Aorta (tissue), 5 donors: ENCODE measurements at regions not wholly inside any gene's neighbourhood (a gene's known extent, or its start where the extent isn't known, plus 50 kb on each side); places are given as distances from the start of the nearest gene placed in this dataset.

ENCODE experiments used
- ATAC-seq: fragments of 200-7000 bp; cut with Tn5 transposase; one replicate; pipeline ENCODE4 v1.9.1; 2022; ENCODE audit warnings: moderate library complexity; ENCODE audit not compliant: low FRiP score
- DNase-seq, 2 donors: peaks; one replicate each; pipeline ENCODE4 v3.0.0-alpha.2; 2020
- H3K27ac ChIP-seq, 2 donors: one replicate each; pipeline ENCODE4 v1.5.1; 2013; ENCODE audit warnings: low read length in 2 of 2, mild to moderate bottlenecking in 2 of 2, moderate library complexity in 2 of 2, control low read depth in 1 of 2, inconsistent platforms in 1 of 2, low read depth in 1 of 2
- H3K27me3 ChIP-seq, 2 donors: one replicate each; pipeline ENCODE4 v1.6.1; 2013; ENCODE audit warnings: control low read depth in 1 of 2, low read length in 1 of 2, mild to moderate bottlenecking in 1 of 2, moderate library complexity in 1 of 2; ENCODE audit not compliant: insufficient read depth in 2 of 2, control insufficient read depth in 1 of 2
- H3K36me3 ChIP-seq, 2 donors: one replicate each; pipeline ENCODE4 v1.6.1; 2013; ENCODE audit warnings: control low read depth in 1 of 2, low read length in 1 of 2, mild to moderate bottlenecking in 1 of 2; ENCODE audit not compliant: insufficient read depth in 2 of 2, control insufficient read depth in 1 of 2
- H3K4me1 ChIP-seq, 2 donors: one replicate each; pipeline ENCODE4 v1.6.1; 2013; ENCODE audit warnings: low read length in 2 of 2, control low read depth in 1 of 2, mild to moderate bottlenecking in 1 of 2, moderate library complexity in 1 of 2; ENCODE audit not compliant: insufficient read depth in 2 of 2, control insufficient read depth in 1 of 2
- H3K4me3 ChIP-seq, 2 donors: one replicate each; pipeline ENCODE4 v1.5.1; 2013; ENCODE audit warnings: low read length in 2 of 2, control low read depth in 1 of 2, mild to moderate bottlenecking in 1 of 2
- H3K9me3 ChIP-seq: one replicate; pipeline ENCODE4 v1.6.1; 2013; ENCODE audit warnings: mild to moderate bottlenecking, low read length; ENCODE audit not compliant: control insufficient read depth
- WGBS, 2 donors: extraction: QIAGEN DNeasy Blood & Tissue Kit; methylation state at CpG; one replicate each; pipeline ENCODE4 v1.1.7; 2013; 5-methylcytosine and 5-hydroxymethylcytosine counted together
- intact Hi-C, 2 donors: fragments of 100-400 bp; cut with DNase I; formaldehyde crosslinking; loops; one replicate each; pipeline versions ENCODE4 v1.14.2 to v1.15.0; 2022
- donor health status: healthy with polysubstance abuse.
- donor health status: Bipolar disorder and iron deficiency.
- donor health status: DM: no; HTN: no; CAD: no.
- donor health status: DM: no; HTN: no; CAD: no.
- donor health status: DM: yes; HTN: yes; CAD: no.

DNA sequence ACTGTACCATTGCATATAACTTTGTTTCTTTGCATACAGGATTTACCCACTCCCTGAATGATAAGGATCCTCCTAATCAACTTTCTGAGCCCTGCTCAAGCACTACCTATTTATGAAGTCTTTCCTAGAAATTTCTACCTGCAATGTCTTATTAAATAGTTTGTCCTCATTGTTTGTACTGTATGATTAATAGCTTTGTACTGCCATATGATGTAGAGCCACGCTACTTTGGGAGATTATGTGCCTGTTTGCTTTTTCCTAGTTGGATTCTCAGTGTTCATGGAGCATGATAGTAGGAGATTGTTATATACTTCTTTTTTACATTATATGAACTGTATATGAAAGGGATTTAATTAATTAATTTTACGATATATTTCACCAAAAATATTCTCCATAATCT, 327.1 kb upstream of the GALNT5 start:
- no peak for DNase-seq
- H3K4me1 ChIP-seq, result no peaks in the 10 kb centered on the region
- WGBS, 2 donors, result 64 to 71% methylated on average over 2 of the region's 2 CpGs

DNA sequence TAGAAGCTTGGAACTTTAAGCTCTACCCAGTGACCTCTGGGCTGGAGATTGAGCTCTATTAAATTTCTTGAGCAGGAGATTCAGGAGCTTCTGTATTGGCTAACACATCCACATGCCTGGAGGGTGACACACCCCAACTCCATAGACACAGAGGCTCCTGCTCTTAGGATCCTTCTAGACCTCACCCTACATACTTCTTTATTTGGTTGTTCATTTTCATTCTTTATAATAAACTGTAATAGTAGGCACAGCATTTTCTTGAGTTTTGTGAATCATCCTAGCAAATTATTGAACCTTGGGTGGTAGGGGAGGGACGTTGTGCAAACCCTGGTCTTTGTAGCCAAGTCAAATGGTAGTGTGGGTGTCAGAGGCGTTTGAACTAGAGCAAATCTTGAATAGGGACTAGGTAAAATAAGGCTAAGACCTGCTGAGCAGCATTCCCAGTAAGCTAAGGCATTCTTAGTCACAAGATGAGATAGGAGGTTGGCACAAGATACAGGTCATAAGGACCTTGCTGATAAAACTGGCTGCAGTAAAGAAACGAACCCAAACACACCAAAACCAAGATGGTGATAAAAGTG, 323.8 kb upstream of the GALNT5 start:
- Histone ChIP-seq H3K27me3 (no peaks in the 10 kb centered on the region), H3K4me3 (no peak overlapping the region), H3K9me3 (no peaks in the 10 kb centered on the region), H3K36me3 (no peaks in the 10 kb centered on the region), H3K4me1 (no peaks in the 10 kb centered on the region), H3K27ac (no peak overlapping the region)
- intact Hi-C loops, result no loop called here
- 32 to 40% methylated on average over 3 of the region's 3 CpGs for WGBS, 2 donors
- DNase-seq (no peak), ATAC-seq (no peak)

More for the DNA sequence above, 327.1 kb upstream of the GALNT5 start:
- Histone ChIP-seq H3K27me3 (no peaks in the 10 kb centered on the region), H3K9me3 (no peaks in the 10 kb centered on the region), H3K36me3 (no peaks in the 10 kb centered on the region), H3K27ac (no peak overlapping the region), H3K4me3 (no peak overlapping the region)
- ATAC-seq, result no peak
- intact Hi-C loops, result no loop called here

DNA sequence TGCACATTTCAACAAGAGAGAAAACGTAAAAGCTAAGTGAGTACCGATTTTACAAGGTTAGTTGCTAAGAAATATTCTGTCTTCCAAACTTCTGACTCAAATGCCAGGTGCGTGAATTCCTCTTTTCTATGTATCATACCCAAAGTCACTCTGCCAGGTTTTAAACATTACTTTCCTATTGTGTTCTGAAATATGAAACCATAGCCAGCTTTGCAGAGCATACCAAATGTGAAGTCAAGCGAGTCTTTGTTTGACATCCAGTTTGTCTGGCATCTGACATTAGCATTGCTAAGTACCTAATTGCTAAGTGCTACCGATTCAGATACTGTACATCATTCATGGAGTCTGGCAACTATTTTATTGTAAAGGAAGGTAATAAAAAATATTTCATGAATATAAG, 321.9 kb upstream of the GALNT5 start:
- Histone ChIP-seq H3K27ac (no peak overlapping the region), H3K27me3 (no peaks in the 10 kb centered on the region), H3K36me3 (no peaks in the 10 kb centered on the region), H3K9me3 (no peaks in the 10 kb centered on the region), H3K4me1 (no peaks in the 10 kb centered on the region), H3K4me3 (no peak overlapping the region)
- 57 to 65% methylated on average over 5 of the region's 5 CpGs for WGBS, 2 donors
- intact Hi-C loops, result no loop called here
- DNase-seq (no peak), ATAC-seq (no peak)

DNA sequence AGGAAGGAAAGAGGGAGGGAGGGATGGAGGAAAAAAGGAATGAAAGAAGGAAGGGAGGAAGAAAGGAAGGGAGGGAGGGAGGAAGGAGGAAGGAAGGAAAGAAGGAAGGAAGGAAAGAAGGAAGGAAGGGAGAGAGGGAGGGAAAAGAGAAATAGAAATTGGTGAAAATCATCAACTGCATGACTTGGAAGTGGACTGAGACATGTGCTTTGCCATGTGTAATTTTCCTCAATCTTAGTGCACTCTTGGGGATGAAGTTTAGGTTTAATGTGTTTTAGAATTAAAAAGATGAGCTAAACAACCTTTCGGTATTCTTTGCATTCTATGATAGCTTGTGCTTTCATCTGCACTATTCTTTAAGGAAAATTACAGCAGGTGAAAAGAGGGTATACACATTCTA, 320.1 kb upstream of the GALNT5 start:
- Histone ChIP-seq H3K27me3 (no peaks in the 10 kb centered on the region), H3K4me3 (no peak overlapping the region), H3K4me1 (no peaks in the 10 kb centered on the region), H3K27ac (no peak overlapping the region), H3K36me3 (no peaks in the 10 kb centered on the region), H3K9me3 (no peaks in the 10 kb centered on the region)
- no peak for DNase-seq
- 57 to 96% methylated on average over 1 of the region's 1 CpG for WGBS, 2 donors
- ATAC-seq, result no peak
- intact Hi-C loops, result no loop called here

DNA sequence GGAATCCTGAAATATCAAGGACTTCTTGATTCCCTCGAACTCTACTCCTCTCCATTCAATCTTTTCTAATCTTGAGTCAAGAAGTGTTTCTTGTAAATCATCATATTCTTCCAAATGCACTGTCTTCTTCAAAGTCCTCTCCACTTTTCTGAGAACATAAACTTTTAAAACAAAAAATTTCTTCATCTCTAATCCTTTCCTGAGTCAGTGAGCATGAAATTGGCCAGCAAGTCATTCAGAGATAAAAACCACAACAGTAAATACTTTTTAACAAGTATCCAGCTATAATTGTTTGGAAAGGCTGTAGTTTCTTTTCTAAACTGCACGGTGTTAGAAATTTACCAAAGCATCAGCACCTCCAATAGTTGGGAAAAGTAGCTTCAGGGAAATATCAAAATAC, 312.6 kb upstream of the GALNT5 start:
- Histone ChIP-seq H3K36me3 (no peaks in the 10 kb centered on the region), H3K4me1 (no peaks in the 10 kb centered on the region), H3K9me3 (no peaks in the 10 kb centered on the region), H3K27me3 (no peaks in the 10 kb centered on the region), H3K4me3 (no peak overlapping the region), H3K27ac (no peak overlapping the region)
- ATAC-seq (no peak), DNase-seq (no peak)
- intact Hi-C loops, result no loop called here
- 65 to 69% methylated on average over 2 of the region's 2 CpGs for WGBS, 2 donors

DNA sequence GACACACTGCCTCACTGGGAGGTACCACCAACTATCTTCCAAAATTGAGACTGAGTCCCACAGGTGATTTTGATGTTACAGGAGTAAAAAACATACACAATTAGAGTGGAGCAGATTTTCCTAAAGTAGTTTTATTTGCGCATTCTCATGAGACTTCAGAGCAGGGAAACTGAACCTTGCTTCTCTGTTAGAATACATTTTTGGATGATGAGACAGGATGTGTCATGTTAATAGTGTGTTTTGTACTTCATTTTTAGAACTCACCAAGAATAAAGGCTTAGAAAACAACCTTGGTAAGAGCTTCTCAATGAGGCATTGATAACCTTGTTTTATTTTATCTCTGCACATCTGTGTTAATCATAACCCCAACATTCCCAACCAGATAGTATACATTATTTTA, 310.2 kb upstream of the GALNT5 start:
- WGBS, 2 donors, result 98 to 100% methylated on average over 1 of the region's 1 CpG
- H3K36me3 ChIP-seq, result no peaks in the 10 kb centered on the region

DNA sequence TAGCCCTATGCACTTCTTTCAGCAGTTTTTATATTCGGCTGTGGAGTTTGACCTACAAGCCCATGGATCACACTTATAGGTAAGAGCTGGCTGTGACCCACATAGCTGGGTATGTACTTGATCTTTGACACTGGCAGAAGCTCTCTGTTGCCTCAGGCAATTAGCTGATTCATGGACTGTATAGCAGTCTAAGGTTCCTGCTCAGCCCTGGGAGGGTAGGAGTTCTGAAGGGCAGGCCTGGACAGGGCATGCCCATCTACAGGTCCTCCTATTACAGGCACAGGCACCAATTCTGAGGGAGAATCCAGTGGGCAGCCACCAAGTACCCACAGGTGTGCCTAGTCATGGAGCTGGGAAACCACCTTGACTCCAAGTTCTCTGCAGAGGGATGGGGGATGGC, 301.8 kb upstream of the GALNT5 start:
- DNase-seq (no peak), ATAC-seq (no peak)
- H3K27ac ChIP-seq, result no peak overlapping the region
- 81 to 82% methylated on average over 1 of the region's 1 CpG for WGBS, 2 donors
- H3K36me3 ChIP-seq, result no peaks in the 10 kb centered on the region
- intact Hi-C loops, result no loop called here
- H3K9me3 ChIP-seq, result peaks cover 2% of the 10 kb centered on the region
- no peaks in the 10 kb centered on the region for H3K4me1 ChIP-seq
- H3K4me3 ChIP-seq, result no peak overlapping the region
- no peaks in the 10 kb centered on the region for H3K27me3 ChIP-seq

More for the DNA sequence above, 310.2 kb upstream of the GALNT5 start:
- H3K9me3 ChIP-seq, result no peaks in the 10 kb centered on the region
- no peaks in the 10 kb centered on the region for H3K27me3 ChIP-seq
- no peak overlapping the region for H3K4me3 ChIP-seq
- intact Hi-C loops, result no loop called here
- DNase-seq (no peak), ATAC-seq (no peak)
- no peak overlapping the region for H3K27ac ChIP-seq
- H3K4me1 ChIP-seq, result no peaks in the 10 kb centered on the region

DNA sequence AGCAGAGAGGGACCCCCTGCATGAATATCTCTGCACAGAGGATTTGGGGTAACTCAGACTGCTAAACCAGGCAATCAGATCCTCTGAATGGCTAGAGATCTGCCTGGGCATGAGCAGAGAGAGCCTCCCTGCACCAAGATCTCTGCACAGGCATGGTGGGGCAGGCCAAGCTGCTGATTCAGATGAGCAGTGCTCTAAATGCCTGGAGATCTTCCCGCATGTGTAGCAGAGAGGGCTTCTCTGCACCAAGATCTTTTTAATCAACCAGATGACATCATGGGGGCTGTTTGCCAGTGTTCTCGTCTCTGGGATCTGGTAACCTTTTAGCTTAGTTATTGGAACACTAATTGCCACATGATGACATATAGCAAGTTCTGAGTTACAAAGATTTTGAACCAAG, 301.3 kb upstream of the GALNT5 start:
- DNase-seq (no peak), ATAC-seq (no peak)
- 81 to 82% methylated on average over 2 of the region's 2 CpGs for WGBS, 2 donors
- H3K36me3 ChIP-seq, result no peaks in the 10 kb centered on the region
- no peak overlapping the region for H3K4me3 ChIP-seq
- no peaks in the 10 kb centered on the region for H3K27me3 ChIP-seq
- peaks cover 2% of the 10 kb centered on the region for H3K9me3 ChIP-seq
- intact Hi-C loops, result no loop called here
- no peaks in the 10 kb centered on the region for H3K4me1 ChIP-seq
- no peak overlapping the region for H3K27ac ChIP-seq

DNA sequence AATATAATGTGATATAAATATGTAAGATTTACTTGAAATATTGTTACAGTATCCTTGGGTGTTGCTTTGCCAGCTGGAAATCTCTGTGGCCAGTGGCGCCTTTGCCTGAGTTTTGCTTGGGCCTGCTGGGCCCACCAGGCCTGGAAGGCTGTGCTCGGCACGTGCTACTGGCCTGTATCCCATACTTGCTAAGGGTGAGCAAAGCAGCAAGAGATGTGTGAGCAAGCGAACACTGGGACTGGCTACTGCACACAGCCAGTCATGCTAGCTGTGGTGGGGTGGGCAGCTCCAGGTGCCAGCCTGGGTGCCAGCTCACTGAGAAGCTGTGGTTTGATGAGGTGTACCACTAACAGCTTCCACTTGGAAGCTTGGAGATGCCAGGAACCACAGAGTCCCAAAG, 299.1 kb upstream of the GALNT5 start:
- Histone ChIP-seq H3K9me3 (peaks cover 2% of the 10 kb centered on the region), H3K4me1 (no peaks in the 10 kb centered on the region), H3K4me3 (no peak overlapping the region), H3K27ac (no peak overlapping the region), H3K36me3 (no peaks in the 10 kb centered on the region), H3K27me3 (no peaks in the 10 kb centered on the region)
- 87 to 92% methylated on average over 4 of the region's 4 CpGs for WGBS, 2 donors
- ATAC-seq (no peak), DNase-seq (no peak)
- intact Hi-C loops, result no loop called here
